B cell (primary cell): ENCODE measurements at regions not wholly inside any gene's neighbourhood (a gene's known extent, or its start where the extent isn't known, plus 50 kb on each side); places are given as distances from the start of the nearest gene placed in this dataset.

Source experiments
- ATAC-seq: fragments of 200-7000 bp; cut with Tn5 transposase; one replicate; pipeline ENCODE4 v1.10.0; 2021; ENCODE audit warnings: low read depth, mild to moderate bottlenecking, moderate number of reproducible peaks, moderate library complexity
- CTCF ChIA-PET: fragments of 350-600 bp; sonication (Branson Sonifier 250); formaldehyde crosslinking; loops from one replicate; lab custom pipeline; 2021; ENCODE audit warnings: antibody characterized with exemption, inconsistent platforms; lab: Charles Lee
- POLR2A ChIA-PET: fragments of 350-600 bp; sonication (Branson Sonifier 250); formaldehyde crosslinking; loops from one replicate; lab custom pipeline; 2021; ENCODE audit warnings: antibody characterized with exemption; lab: Charles Lee
- DNase-seq: peaks from one replicate; pipeline ENCODE4 v3.0.0; 2013
- H2AFZ ChIP-seq: 2 replicates; pipeline ENCODE4 v1.6.1; 2012; ENCODE audit warnings: mild to moderate bottlenecking, low read depth, low read length; ENCODE audit not compliant: insufficient read depth, poor library complexity, severe bottlenecking
- H3K27ac ChIP-seq, 2 donors: 1 replicate in 1 of 2; 2 replicates in 1 of 2; pipeline ENCODE4 v1.5.1; 2012 to 2013; ENCODE audit warnings: low read length in 2 of 2, mild to moderate bottlenecking in 2 of 2, moderate library complexity in 1 of 2
- H3K27me3 ChIP-seq, 4 experiments: fragments of 200-600 bp in 1 of 4; sonication (generic) in 1 of 4; replicated peaks in 1 of 4; 1 replicate in 2 of 4; 2 replicates in 2 of 4; pipeline versions ENCODE4 v1.6.1 to v1.7.0; 2013 to 2016; ENCODE audit warnings: low read length in 3 of 4, mild to moderate bottlenecking in 2 of 4, mixed read lengths in 1 of 4, moderate library complexity in 1 of 4; ENCODE audit not compliant: insufficient read depth in 4 of 4, control insufficient read depth in 3 of 4; ENCODE audit errors: control extremely low read depth in 1 of 4
- H3K36me3 ChIP-seq, 2 experiments: replicated peaks in 1 of 2; 1 replicate in 1 of 2; 2 replicates in 1 of 2; pipeline versions ENCODE4 v1.6.1 to v1.7.1; 2013; ENCODE audit warnings: low read length in 1 of 2; ENCODE audit not compliant: insufficient read depth in 2 of 2, control insufficient read depth in 1 of 2; ENCODE audit errors: control extremely low read depth in 1 of 2, extremely low read depth in 1 of 2
- H3K4me1 ChIP-seq, 2 donors: fragments of 200-600 bp in 1 of 2; sonication (generic) in 1 of 2; 1 replicate in 1 of 2; 2 replicates in 1 of 2; pipeline versions ENCODE4 v1.5.1 to v1.6.1; 2013 to 2017; ENCODE audit warnings: low read length in 2 of 2; ENCODE audit not compliant: control insufficient read depth in 2 of 2, insufficient read depth in 2 of 2
- H3K4me2 ChIP-seq: replicated peaks from 2 replicates; pipeline ENCODE3; 2012; ENCODE audit warnings: mild to moderate bottlenecking, low read depth, low read length; ENCODE audit not compliant: poor library complexity, severe bottlenecking
- H3K4me3 ChIP-seq, 5 experiments: fragments of 200-600 bp in 1 of 5; sonication (generic) in 1 of 5; 1 replicate in 3 of 5; 2 replicates in 2 of 5; pipeline versions ENCODE4 v1.5.1 to v1.7.0; 2011 to 2016; ENCODE audit warnings: low read length in 4 of 5, mild to moderate bottlenecking in 4 of 5, low read depth in 2 of 5, control low read depth in 1 of 5, moderate library complexity in 1 of 5; ENCODE audit not compliant: insufficient read depth in 1 of 5; ENCODE audit errors: control extremely low read depth in 1 of 5, extremely low read depth in 1 of 5
- H3K79me2 ChIP-seq: fragments of 200-600 bp; sonication (generic); one replicate; pipeline ENCODE4 v1.6.0; 2016; ENCODE audit warnings: low read length; ENCODE audit not compliant: control insufficient read depth, insufficient read depth
- H3K9ac ChIP-seq: fragments of 200-600 bp; sonication (generic); 2 replicates; pipeline ENCODE4 v1.6.1; 2017; ENCODE audit warnings: mild to moderate bottlenecking, low read length, moderate library complexity
- H3K9me3 ChIP-seq, 3 donors: one replicate each; pipeline versions ENCODE4 v1.6.1 to v1.7.1; 2013; ENCODE audit warnings: low read length in 2 of 3; ENCODE audit not compliant: control insufficient read depth in 2 of 3, insufficient read depth in 1 of 3; ENCODE audit errors: control extremely low read depth in 1 of 3
- H4K20me1 ChIP-seq: 2 replicates; pipeline ENCODE4 v1.6.0; 2012; ENCODE audit warnings: mild to moderate bottlenecking, low read length; ENCODE audit not compliant: insufficient read depth, control insufficient read depth, poor library complexity, severe bottlenecking
- H3K27ac Mint-ChIP-seq: one replicate; pipeline ENCODE4 v1.8.0; 2021; ENCODE audit warnings: mixed read lengths
- H3K27me3 Mint-ChIP-seq: one replicate; pipeline ENCODE4 v1.8.0; 2021; ENCODE audit warnings: mixed read lengths
- H3K4me1 Mint-ChIP-seq: one replicate; pipeline ENCODE4 v1.8.0; 2021; ENCODE audit warnings: mixed read lengths
- H3K4me3 Mint-ChIP-seq: one replicate; pipeline ENCODE4 v1.8.0; 2021; ENCODE audit warnings: mixed read lengths
- H3K9me3 Mint-ChIP-seq: one replicate; pipeline ENCODE4 v1.8.0; 2022; ENCODE audit warnings: mixed read lengths; ENCODE audit not compliant: insufficient read depth
- CTCF ChIP-seq: fragments of 200-600 bp; IDR thresholded peaks from one replicate; pipeline ENCODE4 v1.8.0; 2022; ENCODE audit warnings: antibody characterized with exemption, mild to moderate bottlenecking
- EZH2 ChIP-seq: IDR thresholded peaks from 2 replicates; pipeline ENCODE4 v1.6.1; 2012; ENCODE audit warnings: borderline replicate concordance, low read depth, mild to moderate bottlenecking, moderate library complexity, low read length; ENCODE audit not compliant: insufficient read depth, poor library complexity, severe bottlenecking
- WGBS: methylation state at CpG from one replicate; pipeline ENCODE4 v1.1.5; 2013; ENCODE audit warnings: missing lambda C conversion rate; ENCODE audit not compliant: insufficient coverage; 5-methylcytosine and 5-hydroxymethylcytosine counted together
- intact Hi-C: fragments of 100-400 bp; cut with micrococcal nuclease; formaldehyde crosslinking; loops from one replicate; pipeline ENCODE4 v1.10.0; 2022

GRCh38 chr3:88852606-88853005, 254.8 kb upstream of the EPHA3 start:
- Histone ChIP-seq H3K9ac (no peak overlapping the region), H3K27me3 (no peaks in the 10 kb centered on the region), H3K9me3 (no peaks in the 10 kb centered on the region), H3K4me2 (no peak overlapping the region), H4K20me1 (no peaks in the 10 kb centered on the region), H3K36me3 (no peaks in the 10 kb centered on the region), H3K4me3 (no peak overlapping the region), H2AFZ (no peak overlapping the region), H3K4me1 (no peaks in the 10 kb centered on the region), H3K79me2 (no peaks in the 10 kb centered on the region), H3K27ac (no peak overlapping the region)
- no peaks in the 10 kb centered on the region for H3K27me3 Mint-ChIP-seq
- no peak overlapping the region for H3K4me3 Mint-ChIP-seq
- no peaks in the 10 kb centered on the region for H3K4me1 Mint-ChIP-seq
- ChIA-PET CTCF (no interaction called here), POLR2A (no interaction called here)
- H3K27ac Mint-ChIP-seq = no peak overlapping the region
- WGBS = no CpG with 5 or more reads among the region's 2 CpGs
- TF ChIP-seq EZH2 (no peak), CTCF (no peak)
- intact Hi-C loops = no loop called here
- DNase-seq (no peak), ATAC-seq (no peak)
- H3K9me3 Mint-ChIP-seq = no peaks in the 10 kb centered on the region

- Histone ChIP-seq H3K9ac (no peak overlapping the region), H3K4me3 (no peak overlapping the region), H2AFZ (no peak overlapping the region), H4K20me1 (no peaks in the 10 kb centered on the region), H3K79me2 (no peaks in the 10 kb centered on the region), H3K27me3 (no peaks in the 10 kb centered on the region), H3K4me2 (no peak overlapping the region), H3K4me1 (no peaks in the 10 kb centered on the region), H3K27ac (no peak overlapping the region), H3K9me3 (peaks cover 0 to under 1% (median 0%) of the 10 kb centered on the region in 3 donors), H3K36me3 (no peaks in the 10 kb centered on the region)
- CTCF ChIA-PET = no interaction called here
- Mint-ChIP-seq H3K27ac (no peak overlapping the region), H3K4me1 (no peaks in the 10 kb centered on the region), H3K27me3 (no peaks in the 10 kb centered on the region), H3K9me3 (peaks cover 2% of the 10 kb centered on the region), H3K4me3 (no peak overlapping the region)
- ATAC-seq (no peak), DNase-seq (no peak)
- TF ChIP-seq EZH2 = no peak
- no peak for TF ChIP-seq CTCF
- POLR2A ChIA-PET = no interaction called here
- WGBS = no CpG with 5 or more reads among the region's 3 CpGs
- intact Hi-C loops = no loop called here
These were observed 244.2 kb upstream of the EPHA3 start for GRCh38 chr3:88863196-88863595.
